Neuronal stem cell (in vitro differentiated cells): ENCODE measurements at regions not wholly inside any gene's neighbourhood (a gene's known extent, or its start where the extent isn't known, plus 50 kb on each side); places are given as distances from the start of the nearest gene placed in this dataset.

Experiments used
- DNase-seq: peaks from one replicate; pipeline ENCODE4 v3.0.0-alpha.2; 2013; ENCODE audit warnings: low spot score
- H2AFZ ChIP-seq: one replicate; pipeline ENCODE4 v1.6.1; 2013; ENCODE audit warnings: mild to moderate bottlenecking, low read length, inconsistent platforms
- H2AK5ac ChIP-seq: 2 replicates; pipeline ENCODE4 v1.6.1; 2013; ENCODE audit warnings: low read depth, mild to moderate bottlenecking, inconsistent platforms, low read length, moderate library complexity, mixed read lengths
- H2BK120ac ChIP-seq: 2 replicates; pipeline ENCODE4 v1.6.1; 2013; ENCODE audit warnings: low read depth, mild to moderate bottlenecking, inconsistent platforms, low read length, moderate library complexity, mixed read lengths
- H2BK12ac ChIP-seq: one replicate; pipeline ENCODE4 v1.6.1; 2013; ENCODE audit warnings: low read length, inconsistent platforms
- H2BK15ac ChIP-seq: 2 replicates; pipeline ENCODE4 v1.6.1; 2013; ENCODE audit warnings: mild to moderate bottlenecking, low read length, inconsistent platforms, mixed read lengths
- H2BK5ac ChIP-seq: one replicate; pipeline ENCODE4 v1.6.1; 2013; ENCODE audit warnings: inconsistent platforms, mild to moderate bottlenecking, low read length, moderate library complexity
- H3K14ac ChIP-seq: one replicate; pipeline ENCODE4 v1.6.1; 2013; ENCODE audit warnings: low read length, inconsistent platforms
- H3K18ac ChIP-seq: 2 replicates; pipeline ENCODE4 v1.6.1; 2013; ENCODE audit warnings: low read length, inconsistent platforms
- H3K23ac ChIP-seq: 2 replicates; pipeline ENCODE4 v1.6.1; 2013; ENCODE audit warnings: low read depth, mild to moderate bottlenecking, mixed read lengths, low read length, inconsistent platforms; ENCODE audit not compliant: poor library complexity
- H3K27ac ChIP-seq: replicated peaks from 3 replicates; pipeline ENCODE4 v1.5.1; 2013; ENCODE audit warnings: low read length, inconsistent platforms
- H3K27me3 ChIP-seq, 3 experiments: 2 replicates each; pipeline ENCODE4 v1.6.1; 2013; ENCODE audit warnings: low read length in 3 of 3, mild to moderate bottlenecking in 2 of 3, inconsistent platforms in 1 of 3, low read depth in 1 of 3, mixed read lengths in 1 of 3, moderate library complexity in 1 of 3; ENCODE audit not compliant: control insufficient read depth in 3 of 3, insufficient read depth in 3 of 3
- H3K36me3 ChIP-seq, 2 donors: replicated peaks in 1 of 2; 2 replicates each; pipeline ENCODE4 v1.6.1; 2013; ENCODE audit warnings: low read length in 2 of 2; ENCODE audit not compliant: control insufficient read depth in 2 of 2, insufficient read depth in 2 of 2
- H3K4ac ChIP-seq: 2 replicates; pipeline ENCODE4 v1.6.1; 2013; ENCODE audit warnings: inconsistent platforms, mild to moderate bottlenecking, low read length, moderate library complexity
- H3K4me1 ChIP-seq, 2 donors: 1 replicate in 1 of 2; 2 replicates in 1 of 2; pipeline ENCODE4 v1.6.1; 2013; ENCODE audit warnings: low read length in 2 of 2, low read depth in 1 of 2; ENCODE audit not compliant: control insufficient read depth in 2 of 2, insufficient read depth in 1 of 2
- H3K4me2 ChIP-seq: one replicate; pipeline ENCODE4 v1.6.1; 2013; ENCODE audit warnings: mild to moderate bottlenecking, low read length, inconsistent platforms; ENCODE audit not compliant: insufficient read depth, poor library complexity, severe bottlenecking
- H3K4me3 ChIP-seq, 2 donors: 2 replicates each; pipeline ENCODE4 v1.5.1; 2013; ENCODE audit warnings: low read length in 2 of 2, mild to moderate bottlenecking in 2 of 2, inconsistent platforms in 1 of 2, moderate library complexity in 1 of 2
- H3K79me1 ChIP-seq: one replicate; pipeline ENCODE4 v1.6.1; 2013; ENCODE audit warnings: low read depth, mild to moderate bottlenecking, inconsistent platforms, low read length, moderate library complexity
- H3K9ac ChIP-seq: one replicate; pipeline ENCODE4 v1.6.1; 2013; ENCODE audit warnings: mild to moderate bottlenecking, low read depth, low read length, inconsistent platforms; ENCODE audit not compliant: poor library complexity
- H3K9me3 ChIP-seq, 2 donors: replicated peaks in 1 of 2; 2 replicates each; pipeline versions ENCODE3 to v1.6.1; 2013; ENCODE audit warnings: low read length in 2 of 2, mild to moderate bottlenecking in 2 of 2, inconsistent platforms in 1 of 2, low read depth in 1 of 2, mixed read lengths in 1 of 2, moderate library complexity in 1 of 2; ENCODE audit not compliant: control insufficient read depth in 2 of 2, insufficient read depth in 1 of 2
- H4K8ac ChIP-seq: one replicate; pipeline ENCODE4 v1.6.1; 2013; ENCODE audit warnings: low read depth, mild to moderate bottlenecking, inconsistent platforms, low read length, moderate library complexity
- H4K91ac ChIP-seq: one replicate; pipeline ENCODE4 v1.6.1; 2013; ENCODE audit warnings: low read length, low read depth, mild to moderate bottlenecking, inconsistent platforms; ENCODE audit not compliant: poor library complexity
- WGBS, 2 donors: extraction: QIAGEN DNeasy Blood & Tissue Kit; methylation state at CpG; one replicate each; pipeline ENCODE4 v1.1.7; 2013; ENCODE audit warnings: missing lambda C conversion rate in 2 of 2, mixed read lengths in 1 of 2; ENCODE audit not compliant: insufficient read length in 2 of 2, insufficient replicate concordance in 1 of 2; ENCODE audit errors: extremely low coverage in 2 of 2; 5-methylcytosine and 5-hydroxymethylcytosine counted together

GRCh38 chr2:176852667-176853066, 359.9 kb upstream of the HNRNPA3 start:
- Histone ChIP-seq H2BK5ac (no peak overlapping the region), H2BK120ac (no peak overlapping the region), H3K27me3 (no peaks in the 10 kb centered on the region), H3K18ac (no peak overlapping the region), H3K4ac (no peak overlapping the region), H3K14ac (no peak overlapping the region), H4K91ac (no peak overlapping the region), H2AFZ (no peak overlapping the region), H2AK5ac (no peak overlapping the region), H2BK15ac (no peak overlapping the region), H4K8ac (no peak overlapping the region), H3K79me1 (no peaks in the 10 kb centered on the region), H2BK12ac (no peak overlapping the region), H3K23ac (no peak overlapping the region), H3K27ac (no peak overlapping the region), H3K4me3 (no peak overlapping the region), H3K4me1 (peaks cover 0 to 1% of the 10 kb centered on the region in 2 donors), H3K9me3 (no peaks in the 10 kb centered on the region), H3K4me2 (no peak overlapping the region), H3K36me3 (no peaks in the 10 kb centered on the region), H3K9ac (no peak overlapping the region)
- DNase-seq: no peak
- WGBS, 2 donors: no CpG with 5 or more reads among the region's 3 CpGs

GRCh38 chr2:176854062-176854461, 358.5 kb upstream of the HNRNPA3 start:
- no peak overlapping the region for H3K23ac ChIP-seq

DNA sequence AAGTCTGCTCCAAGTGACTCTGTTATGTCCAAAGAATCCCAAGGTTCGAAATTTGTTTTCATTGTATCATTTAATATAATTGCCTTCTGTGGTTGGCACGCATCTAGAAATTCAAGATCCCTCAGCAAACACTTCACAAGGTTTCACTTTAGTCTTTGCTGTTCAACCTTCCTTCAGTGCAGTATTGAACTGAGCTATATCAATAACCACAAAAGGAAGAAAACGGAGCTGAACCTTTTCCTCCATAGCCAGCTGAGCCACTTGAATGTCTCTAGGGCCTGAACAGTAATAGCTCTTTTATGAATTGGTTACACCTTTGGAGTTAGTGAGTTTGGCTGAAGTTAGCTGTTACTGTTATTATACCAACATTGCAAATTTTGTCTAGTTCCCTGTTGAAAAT, 357.7 kb upstream of the HNRNPA3 start:
- Histone ChIP-seq H3K23ac (no peak overlapping the region), H2AFZ (no peak overlapping the region), H3K14ac (no peak overlapping the region), H3K4me1 (peaks cover 0 to 1% of the 10 kb centered on the region in 2 donors), H4K8ac (no peak overlapping the region), H2BK12ac (no peak overlapping the region), H3K4ac (no peak overlapping the region), H3K9ac (no peak overlapping the region), H2BK120ac (no peak overlapping the region), H2BK5ac (no peak overlapping the region), H4K91ac (no peak overlapping the region), H3K36me3 (no peaks in the 10 kb centered on the region), H2BK15ac (no peak overlapping the region), H3K27ac (no peak overlapping the region), H3K9me3 (no peaks in the 10 kb centered on the region), H3K18ac (no peak overlapping the region), H3K4me2 (no peak overlapping the region), H3K79me1 (no peaks in the 10 kb centered on the region), H3K27me3 (no peaks in the 10 kb centered on the region), H2AK5ac (no peak overlapping the region), H3K4me3 (no peak overlapping the region)
- no CpG with 5 or more reads among the region's 3 CpGs for WGBS, 2 donors
- no peak for DNase-seq

More at GRCh38 chr2:176854062-176854461, 358.5 kb upstream of the HNRNPA3 start:
- no peak for DNase-seq
- no peak overlapping the region for H3K27ac ChIP-seq
- H2BK15ac ChIP-seq: no peak overlapping the region
- H2AFZ ChIP-seq: no peak overlapping the region
- no peak overlapping the region for H3K18ac ChIP-seq
- H3K36me3 ChIP-seq: no peaks in the 10 kb centered on the region
- WGBS, 2 donors: no CpG with 5 or more reads among the region's 1 CpG
- no peak overlapping the region for H2BK12ac ChIP-seq
- H4K91ac ChIP-seq: no peak overlapping the region
- no peaks in the 10 kb centered on the region for H3K27me3 ChIP-seq
- H3K4me3 ChIP-seq: no peak overlapping the region
- H3K79me1 ChIP-seq: no peaks in the 10 kb centered on the region
- no peak overlapping the region for H3K4ac ChIP-seq
- H3K4me2 ChIP-seq: no peak overlapping the region
- peaks cover 0 to 1% of the 10 kb centered on the region in 2 donors for H3K4me1 ChIP-seq
- no peak overlapping the region for H3K9ac ChIP-seq
- no peak overlapping the region for H2BK120ac ChIP-seq
- H3K14ac ChIP-seq: no peak overlapping the region
- no peak overlapping the region for H2AK5ac ChIP-seq
- H2BK5ac ChIP-seq: no peak overlapping the region
- H3K9me3 ChIP-seq: no peaks in the 10 kb centered on the region
- no peak overlapping the region for H4K8ac ChIP-seq

- no peak overlapping the region for H2BK120ac ChIP-seq
- H2BK5ac ChIP-seq: no peak overlapping the region
- H3K4me3 ChIP-seq: no peak overlapping the region
- no peak overlapping the region for H4K8ac ChIP-seq
- H4K91ac ChIP-seq: no peak overlapping the region
- H3K27ac ChIP-seq: no peak overlapping the region
- no peak overlapping the region for H3K23ac ChIP-seq
- H3K79me1 ChIP-seq: no peaks in the 10 kb centered on the region
- H2BK12ac ChIP-seq: no peak overlapping the region
- no peak overlapping the region for H3K14ac ChIP-seq
- no CpG with 5 or more reads among the region's 1 CpG for WGBS, 2 donors
- no peaks in the 10 kb centered on the region for H3K27me3 ChIP-seq
- peaks cover 0 to 1% of the 10 kb centered on the region in 2 donors for H3K4me1 ChIP-seq
- H3K18ac ChIP-seq: no peak overlapping the region
- DNase-seq: no peak
- no peak overlapping the region for H3K4me2 ChIP-seq
- no peaks in the 10 kb centered on the region for H3K36me3 ChIP-seq
- no peak overlapping the region for H2BK15ac ChIP-seq
- no peak overlapping the region for H3K4ac ChIP-seq
- no peaks in the 10 kb centered on the region for H3K9me3 ChIP-seq
- H3K9ac ChIP-seq: no peak overlapping the region
- H2AFZ ChIP-seq: no peak overlapping the region
- H2AK5ac ChIP-seq: no peak overlapping the region
These were observed 355.9 kb upstream of the HNRNPA3 start for GRCh38 chr2:176856683-176857082.
